Caco-2 (cell line): ENCODE measurements at regions not wholly inside any gene's neighbourhood (a gene's known extent, or its start where the extent isn't known, plus 50 kb on each side); places are given as distances from the start of the nearest gene placed in this dataset.

Source experiments
- BruUV-seq: library from RNA; stranded (reverse); fragments of 400-500 nt; replicated peaks from 2 replicates; lab custom pipeline; 2021; lab: Mats Ljungman, UMichigan
- CTCF ChIA-PET: fragments of 300-600 bp; sonication (Branson Sonifier 250); formaldehyde crosslinking; loops from one replicate; lab custom pipeline; 2022; ENCODE audit warnings: antibody characterized with exemption; lab: Charles Lee
- POLR2A ChIA-PET: fragments of 300-600 bp; sonication (Branson Sonifier 250); formaldehyde crosslinking; loops from one replicate; lab custom pipeline; 2022; ENCODE audit warnings: antibody characterized with exemption; lab: Charles Lee
- DNase-seq, 2 experiments: peaks; one replicate each; pipeline versions ENCODE4 v3.0.0 to v3.0.0-alpha.2; 2020 to 2022
- H3K27me3 ChIP-seq: replicated peaks from 2 replicates; pipeline ENCODE4 v1.6.0; 2011; ENCODE audit warnings: low read length; ENCODE audit not compliant: control insufficient read depth, insufficient read depth
- H3K36me3 ChIP-seq: 2 replicates; pipeline ENCODE4 v1.5.1; 2011; ENCODE audit warnings: low read length; ENCODE audit not compliant: control insufficient read depth, insufficient read depth
- H3K4me1 ChIP-seq: fragments of 250-450 bp; sonication (Bioruptor Pico); 2 replicates; pipeline ENCODE4 v1.5.1; 2020; ENCODE audit warnings: mild to moderate bottlenecking
- H3K4me3 ChIP-seq: 2 replicates; pipeline ENCODE4 v1.5.1; 2011; ENCODE audit warnings: low read depth, mild to moderate bottlenecking, control low read depth, low read length
- H3K9me3 ChIP-seq: fragments of 250-450 bp; sonication (Bioruptor Pico); 2 replicates; pipeline ENCODE4 v1.5.1; 2020; ENCODE audit warnings: mild to moderate bottlenecking, moderate library complexity
- H3K27ac Mint-ChIP-seq: one replicate; pipeline ENCODE4 v1.8.0; 2022; ENCODE audit warnings: mixed read lengths; ENCODE audit not compliant: unreplicated experiment
- H3K27me3 Mint-ChIP-seq: one replicate; pipeline ENCODE4 v1.8.0; 2022; ENCODE audit warnings: mixed read lengths; ENCODE audit not compliant: insufficient read depth, unreplicated experiment
- H3K36me3 Mint-ChIP-seq: one replicate; pipeline ENCODE4 v1.8.0; 2022; ENCODE audit warnings: mild to moderate bottlenecking, mixed read lengths; ENCODE audit not compliant: insufficient read depth, unreplicated experiment
- H3K4me1 Mint-ChIP-seq: one replicate; pipeline ENCODE4 v1.8.0; 2022; ENCODE audit warnings: low read depth, mixed read lengths; ENCODE audit not compliant: unreplicated experiment
- H3K4me3 Mint-ChIP-seq: one replicate; pipeline ENCODE4 v1.8.0; 2022; ENCODE audit warnings: mild to moderate bottlenecking, moderate library complexity, mixed read lengths; ENCODE audit not compliant: unreplicated experiment
- H3K9me3 Mint-ChIP-seq: one replicate; pipeline ENCODE4 v1.8.0; 2022; ENCODE audit warnings: mixed read lengths; ENCODE audit not compliant: unreplicated experiment
- CTCF ChIP-seq, 2 experiments: fragments of 200-600 bp in 1 of 2; IDR thresholded peaks; 1 replicate in 1 of 2; 2 replicates in 1 of 2; pipeline versions ENCODE4 v1.5.1 to v1.8.0; 2011 to 2022; ENCODE audit warnings: antibody characterized with exemption in 1 of 2, control low read depth in 1 of 2, inconsistent platforms in 1 of 2, low read depth in 1 of 2, low read length in 1 of 2, mild to moderate bottlenecking in 1 of 2, moderate library complexity in 1 of 2; ENCODE audit not compliant: insufficient read depth in 1 of 2, severe bottlenecking in 1 of 2, unreplicated experiment in 1 of 2
- intact Hi-C: fragments of 100-400 bp; cut with micrococcal nuclease; formaldehyde crosslinking; loops from one replicate; pipeline ENCODE4 v1.10.0; 2022; ENCODE audit not compliant: unreplicated experiment

- CTCF ChIA-PET: interaction anchor here (0.6 to 3.3 kb wide), 4 partner anchors 56 to 409 kb away, joined by 3 to 41 read pairs (median 6); no protein-coding TSS in a partner anchor
- no peaks in the 10 kb centered on the region for H3K36me3 Mint-ChIP-seq
- no peaks in the 10 kb centered on the region for H3K27me3 Mint-ChIP-seq
- no peaks in the 10 kb centered on the region for H3K9me3 ChIP-seq
- DNase-seq: no peak
- H3K27me3 ChIP-seq: no peaks in the 10 kb centered on the region
- no peak for TF ChIP-seq CTCF (IDR thresholded peaks at IDR 0.05; ENCODE audit: insufficient read depth in 1 of 2, low read depth in 1 of 2, low read length in 1 of 2, severe bottlenecking in 1 of 2, unreplicated experiment in 1 of 2)
- no TSS peak for BruUV-seq
- POLR2A ChIA-PET: no interaction called here
- intact Hi-C loops: loop anchor here (1.0 to 2.0 kb wide), 4 partner anchors 127 to 409 kb away; no protein-coding TSS in a partner anchor
- no peaks in the 10 kb centered on the region for H3K4me1 Mint-ChIP-seq
- H3K36me3 ChIP-seq: no peaks in the 10 kb centered on the region
- H3K4me1 ChIP-seq: peaks cover 8% of the 10 kb centered on the region; the same call in 1 of the 2 replicates
- H3K27ac Mint-ChIP-seq: no peak overlapping the region
- H3K4me3 Mint-ChIP-seq: no peak overlapping the region
- no peak overlapping the region for H3K4me3 ChIP-seq
- no peaks in the 10 kb centered on the region for H3K9me3 Mint-ChIP-seq
Measured at GRCh38 chr1:224513383-224513782, 78.8 kb upstream of the WDR26 start.

GRCh38 chr1:224513787-224514209 lies 79.2 kb upstream of the WDR26 start:
- BruUV-seq: no TSS peak
- intact Hi-C loops: loop anchor here (1.0 to 2.0 kb wide), 4 partner anchors 127 to 409 kb away; no protein-coding TSS in a partner anchor
- no peak overlapping the region for H3K4me3 Mint-ChIP-seq

GRCh38 chr1:224517171-224517570 lies 82.6 kb upstream of the WDR26 start:
- ChIA-PET POLR2A (no interaction called here), CTCF (interaction anchor here (3.1 kb wide), 1 partner anchor 405 kb away, joined by 19 read pairs; no protein-coding TSS in a partner anchor)
- Histone ChIP-seq H3K4me1 (peaks cover 8% of the 10 kb centered on the region; the same call in 1 of the 2 replicates), H3K4me3 (no peak overlapping the region), H3K36me3 (no peaks in the 10 kb centered on the region), H3K9me3 (no peaks in the 10 kb centered on the region), H3K27me3 (no peaks in the 10 kb centered on the region)
- intact Hi-C loops: no loop called here
- TF ChIP-seq CTCF (IDR thresholded peaks at IDR 0.05; ENCODE audit: insufficient read depth in 1 of 2, low read depth in 1 of 2, low read length in 1 of 2, severe bottlenecking in 1 of 2, unreplicated experiment in 1 of 2): no peak
- no peaks in the 10 kb centered on the region for H3K36me3 Mint-ChIP-seq
- H3K27ac Mint-ChIP-seq: no peak overlapping the region
- BruUV-seq: no TSS peak
- no peaks in the 10 kb centered on the region for H3K4me1 Mint-ChIP-seq
- no peaks in the 10 kb centered on the region for H3K27me3 Mint-ChIP-seq
- H3K4me3 Mint-ChIP-seq: no peak overlapping the region
- no peaks in the 10 kb centered on the region for H3K9me3 Mint-ChIP-seq
- DNase-seq: no peak

More at GRCh38 chr1:224513787-224514209, 79.2 kb upstream of the WDR26 start:
- no peaks in the 10 kb centered on the region for H3K27me3 Mint-ChIP-seq
- peak; percentile 85 to 90 for DNase-seq
- H3K4me3 ChIP-seq: no peak overlapping the region
- H3K9me3 ChIP-seq: no peaks in the 10 kb centered on the region
- no peaks in the 10 kb centered on the region for H3K36me3 Mint-ChIP-seq
- no peak overlapping the region for H3K27ac Mint-ChIP-seq
- CTCF ChIA-PET: interaction anchor here (1.1 to 3.3 kb wide), 2 partner anchors 408 to 409 kb away, joined by 3 to 41 read pairs; no protein-coding TSS in a partner anchor
- H3K27me3 ChIP-seq: no peaks in the 10 kb centered on the region
- H3K9me3 Mint-ChIP-seq: no peaks in the 10 kb centered on the region
- H3K4me1 Mint-ChIP-seq: no peaks in the 10 kb centered on the region
- POLR2A ChIA-PET: no interaction called here
- peak; percentile 95 to 99 for TF ChIP-seq CTCF (IDR thresholded peaks at IDR 0.05; ENCODE audit: insufficient read depth in 1 of 2, low read depth in 1 of 2, low read length in 1 of 2, severe bottlenecking in 1 of 2, unreplicated experiment in 1 of 2)
- no peaks in the 10 kb centered on the region for H3K36me3 ChIP-seq
- H3K4me1 ChIP-seq: peaks cover 8% of the 10 kb centered on the region; the same call in 1 of the 2 replicates
